T47D (cell line): ENCODE measurements at regions not wholly inside any gene's neighbourhood (a gene's known extent, or its start where the extent isn't known, plus 50 kb on each side); places are given as distances from the start of the nearest gene placed in this dataset.

ENCODE experiments used
- DNase-seq, 2 experiments: peaks; one replicate each; pipeline versions ENCODE4 v3.0.0 to v3.0.0-alpha.2; 2011 to 2012; ENCODE audit warnings: low read depth in 1 of 2, low spot score in 1 of 2
- JUND ChIP-seq: IDR thresholded peaks from 2 replicates; pipeline ENCODE4 v1.6.1; 2012; ENCODE audit warnings: low read depth
- in situ Hi-C: cut with HindIII; loops from 2 replicates; pipeline ENCODE4 v1.10.0; 2016; ENCODE audit warnings: low sequenced_read_pairs, low pct_unique_long_range_greater_than_20kb

- in situ Hi-C loops: no loop called here
- no peak for TF ChIP-seq JUND
- DNase-seq: no peak
These were observed 166.3 kb upstream of the ZC3H12C start for GRCh38 chr11:109926941-109927340.

DNA sequence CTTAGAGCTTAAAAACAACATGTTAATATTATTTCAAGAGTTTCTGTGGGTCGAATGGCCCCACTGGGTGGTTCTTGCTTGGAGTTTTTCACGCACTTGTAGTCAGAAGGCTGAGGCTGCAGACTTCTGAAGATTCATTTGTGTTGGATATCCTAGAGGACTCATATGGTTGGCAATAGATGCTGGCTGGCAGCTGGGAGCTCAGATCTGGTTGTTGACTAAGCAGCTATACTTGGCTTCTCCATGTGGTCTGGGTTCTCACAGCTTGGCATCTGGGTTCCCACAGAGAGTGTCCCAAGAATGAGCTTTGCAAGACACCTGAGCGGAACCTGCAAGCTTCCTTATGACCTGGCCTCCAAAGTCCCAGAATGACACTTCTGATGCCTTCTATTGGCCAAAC is 163.9 kb upstream of the ZC3H12C start:
- in situ Hi-C loops: no loop called here
- no peak for DNase-seq
- no peak for TF ChIP-seq JUND

- TF ChIP-seq JUND: no peak
- no peak for DNase-seq
- in situ Hi-C loops: no loop called here
These were observed 160.1 kb upstream of the ZC3H12C start for GRCh38 chr11:109933126-109933525.

GRCh38 chr11:109934151-109934550 is 159.0 kb upstream of the ZC3H12C start:
- TF ChIP-seq JUND: no peak
- no peak for DNase-seq
- in situ Hi-C loops: no loop called here

- in situ Hi-C loops: no loop called here
- TF ChIP-seq JUND: no peak
- DNase-seq: no peak
These were observed 156.5 kb upstream of the ZC3H12C start for GRCh38 chr11:109936661-109937180.

DNA sequence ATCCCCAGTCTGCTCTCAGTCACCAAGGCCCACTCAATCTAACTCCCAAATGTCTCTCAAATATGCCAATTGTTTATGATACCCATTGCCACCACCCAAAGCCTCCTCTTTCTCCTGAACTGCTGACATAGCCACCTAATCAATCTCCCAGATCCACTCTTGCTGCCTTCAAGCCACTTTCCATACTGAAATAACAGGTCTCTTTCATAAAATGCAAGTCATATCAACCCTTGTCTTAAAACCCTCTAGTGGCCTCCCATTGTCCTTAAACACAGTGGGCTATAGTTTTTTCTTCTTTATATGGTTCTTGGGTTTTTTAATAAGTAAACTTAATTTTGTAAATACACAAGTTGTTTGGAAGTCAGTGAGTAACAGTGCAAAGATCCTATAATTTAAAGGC is 155.2 kb upstream of the ZC3H12C start:
- no peak for DNase-seq
- in situ Hi-C loops: no loop called here
- TF ChIP-seq JUND: no peak

DNA sequence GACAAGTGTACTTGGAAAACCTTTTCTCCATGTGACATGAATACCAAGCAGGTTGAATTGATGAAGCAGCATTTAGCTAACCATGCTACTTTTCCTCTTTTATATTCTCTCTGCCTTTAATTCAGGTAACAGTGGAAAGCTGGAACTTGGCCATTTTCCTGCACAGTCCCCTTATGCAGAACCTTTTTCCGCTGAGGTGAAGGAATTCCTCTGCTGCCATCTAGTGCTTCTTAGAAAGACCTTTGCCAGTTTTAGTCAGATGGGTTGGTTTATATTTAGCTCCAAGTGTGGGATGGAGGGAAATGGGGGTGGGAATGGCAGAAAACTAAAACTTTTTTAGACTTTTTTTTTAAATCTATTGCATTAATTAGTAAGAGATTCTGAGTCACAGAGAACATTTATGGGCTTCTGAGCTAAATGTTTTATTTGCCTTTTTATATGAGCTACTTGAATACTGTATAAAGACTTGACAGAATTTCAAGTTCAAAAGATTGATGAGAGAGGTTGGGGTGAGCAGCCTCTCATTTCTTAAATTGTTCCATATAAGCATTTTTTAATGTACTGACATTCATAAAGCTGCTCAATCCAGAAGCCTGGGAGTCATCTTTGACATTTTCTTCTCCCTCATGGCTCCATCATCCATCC is 153.9 kb upstream of the ZC3H12C start:
- in situ Hi-C loops: no loop called here
- no peak for TF ChIP-seq JUND
- DNase-seq: peak; percentile 46 to 88

DNA sequence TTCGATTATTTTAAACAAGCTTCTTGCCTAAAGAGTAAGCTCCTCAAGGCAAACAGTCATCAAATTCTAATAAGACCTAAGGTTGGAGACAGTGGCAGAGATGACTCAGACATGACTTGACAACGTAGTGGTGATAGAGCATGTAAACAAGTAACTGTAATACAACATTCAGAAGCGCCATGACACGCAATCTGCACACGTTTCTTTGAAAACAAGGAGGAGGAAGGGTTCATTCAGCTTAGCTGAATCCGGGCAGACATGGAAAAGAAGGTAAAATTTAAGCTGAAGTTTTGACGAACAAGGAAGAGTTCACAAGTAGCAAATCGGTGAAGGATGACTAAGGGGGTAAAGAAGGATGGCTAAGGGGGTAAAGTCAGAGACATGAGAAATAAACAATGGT is 152.4 kb upstream of the ZC3H12C start:
- in situ Hi-C loops: no loop called here
- DNase-seq: no peak

GRCh38 chr11:109945626-109946321 is 147.4 kb upstream of the ZC3H12C start:
- in situ Hi-C loops: no loop called here
- DNase-seq: no peak
- no peak for TF ChIP-seq JUND

More for the DNA sequence above, 152.4 kb upstream of the ZC3H12C start:
- no peak for TF ChIP-seq JUND

- no peak for TF ChIP-seq JUND
- DNase-seq: peak; percentile 58 to 92
- in situ Hi-C loops: no loop called here
These were observed 146.8 kb upstream of the ZC3H12C start for GRCh38 chr11:109946322-109946846.

DNA sequence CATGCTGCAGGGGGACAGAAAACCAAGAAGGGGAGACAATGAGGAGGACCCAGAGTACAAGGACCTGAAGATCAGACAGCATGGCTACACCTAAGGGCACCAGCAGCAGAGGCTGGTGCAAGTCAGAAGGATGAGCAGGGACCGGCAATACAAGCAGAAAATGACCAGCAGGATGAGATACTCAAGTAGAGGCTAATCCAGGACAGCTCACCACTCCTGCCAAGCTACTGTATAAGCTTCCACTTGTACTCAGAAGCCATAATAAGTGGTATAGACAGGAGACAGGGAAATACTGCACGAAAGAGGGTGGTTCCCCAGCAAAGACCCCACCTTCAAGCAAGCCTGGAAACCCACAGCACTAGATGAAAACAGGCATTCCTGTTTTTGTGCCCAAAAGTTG is 138.7 kb upstream of the ZC3H12C start:
- no peak for TF ChIP-seq JUND
- in situ Hi-C loops: no loop called here
- DNase-seq: no peak

DNA sequence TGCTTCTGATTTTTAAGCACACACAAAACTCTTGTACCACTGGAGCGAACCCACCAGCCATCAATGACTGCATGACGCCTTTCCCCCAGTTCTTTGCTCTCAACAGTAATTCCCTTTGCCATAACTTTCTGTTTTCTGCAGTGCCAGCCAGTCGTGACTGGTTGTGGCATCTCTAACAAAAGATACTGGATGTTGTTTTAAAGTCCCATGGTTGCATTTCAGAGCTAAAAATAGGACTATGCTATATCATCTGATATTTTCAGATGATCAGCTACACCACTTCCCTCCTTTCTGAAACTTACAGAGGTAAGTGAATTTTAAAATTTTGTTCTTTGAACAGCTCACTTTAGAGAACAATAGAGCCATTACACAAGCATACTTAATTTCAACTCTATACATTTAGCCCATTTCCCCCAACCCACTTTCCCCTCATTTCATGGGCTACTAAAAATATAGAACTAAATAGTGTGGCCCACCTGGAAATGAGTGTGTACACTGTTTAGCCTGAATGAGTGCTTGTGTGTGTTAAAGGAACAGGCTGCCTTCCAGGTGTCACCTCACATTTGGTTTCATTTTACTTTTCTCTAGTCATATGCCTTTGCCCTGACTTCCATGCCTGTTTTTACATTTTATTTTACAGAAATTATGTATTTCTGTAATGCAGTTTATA is 136.9 kb upstream of the ZC3H12C start:
- no peak for TF ChIP-seq JUND
- in situ Hi-C loops: no loop called here
- DNase-seq: no peak

DNA sequence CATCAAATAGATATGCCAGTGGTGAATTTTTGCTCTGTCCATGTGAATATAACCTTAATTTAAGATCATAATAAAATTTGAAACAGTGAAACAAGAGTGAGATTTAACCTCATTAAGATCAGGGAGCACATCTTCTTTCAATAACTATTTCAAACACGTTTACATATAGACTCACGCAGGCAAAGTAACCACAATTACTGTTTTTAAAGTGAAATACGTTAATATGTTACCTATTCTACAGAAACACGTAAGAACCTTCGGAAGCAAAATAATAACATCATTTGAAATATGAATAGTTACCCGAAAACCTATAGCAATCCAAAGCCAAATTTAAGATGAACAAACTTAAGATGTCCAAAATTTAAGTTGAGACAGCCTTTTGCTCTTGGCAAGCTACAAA is 136.2 kb upstream of the ZC3H12C start:
- no peak for DNase-seq
- no peak for TF ChIP-seq JUND
- in situ Hi-C loops: no loop called here
